CD14-positive monocyte (primary cell): ENCODE measurements at regions not wholly inside any gene's neighbourhood (a gene's known extent, or its start where the extent isn't known, plus 50 kb on each side); places are given as distances from the start of the nearest gene placed in this dataset.

Experiments used
- DNase-seq, 3 donors: peaks; one replicate each; pipeline ENCODE4 v3.0.0-alpha.2; 2011 to 2022
- H2AFZ ChIP-seq: 2 replicates; pipeline ENCODE4 v1.6.0; 2012; ENCODE audit warnings: mild to moderate bottlenecking, low read depth, low read length, inconsistent platforms; ENCODE audit not compliant: insufficient read depth, poor library complexity, severe bottlenecking
- H3K27ac ChIP-seq, 2 donors: 1 replicate in 1 of 2; 2 replicates in 1 of 2; pipeline ENCODE4 v1.5.1; 2012 to 2013; ENCODE audit warnings: low read length in 2 of 2, control low read depth in 1 of 2, inconsistent platforms in 1 of 2, low read depth in 1 of 2, mild to moderate bottlenecking in 1 of 2
- H3K27me3 ChIP-seq, 2 donors: one replicate each; pipeline versions ENCODE4 v1.6.0 to v1.6.1; 2011 to 2013; ENCODE audit warnings: low read length in 2 of 2; ENCODE audit not compliant: control insufficient read depth in 2 of 2, insufficient read depth in 2 of 2
- H3K36me3 ChIP-seq, 2 donors: replicated peaks in 1 of 2; 1 replicate in 1 of 2; 2 replicates in 1 of 2; pipeline versions ENCODE4 v1.5.1 to v1.6.1; 2012 to 2013; ENCODE audit warnings: low read length in 2 of 2, control low read depth in 1 of 2, inconsistent platforms in 1 of 2, mild to moderate bottlenecking in 1 of 2; ENCODE audit not compliant: insufficient read depth in 2 of 2, control insufficient read depth in 1 of 2
- H3K4me1 ChIP-seq, 2 donors: 1 replicate in 1 of 2; 2 replicates in 1 of 2; pipeline versions ENCODE4 v1.5.1 to v1.6.1; 2012 to 2013; ENCODE audit warnings: low read length in 2 of 2, control low read depth in 1 of 2, inconsistent platforms in 1 of 2, mild to moderate bottlenecking in 1 of 2, moderate library complexity in 1 of 2; ENCODE audit not compliant: insufficient read depth in 2 of 2, control insufficient read depth in 1 of 2
- H3K4me2 ChIP-seq: replicated peaks from 2 replicates; pipeline ENCODE3; 2012; ENCODE audit warnings: low read length, moderate library complexity, mild to moderate bottlenecking; ENCODE audit not compliant: poor library complexity, severe bottlenecking; ENCODE audit errors: extremely low read depth
- H3K4me3 ChIP-seq, 3 experiments: fragments of 200-600 bp in 1 of 3; sonication (generic) in 1 of 3; replicated peaks in 1 of 3; 1 replicate in 2 of 3; 2 replicates in 1 of 3; pipeline ENCODE4 v1.5.1; 2011 to 2013; ENCODE audit warnings: low read length in 3 of 3, mild to moderate bottlenecking in 3 of 3, control low read depth in 2 of 3, low read depth in 2 of 3, inconsistent platforms in 1 of 3, moderate library complexity in 1 of 3
- H3K79me2 ChIP-seq: 2 replicates; pipeline ENCODE4 v1.6.0; 2012; ENCODE audit warnings: mild to moderate bottlenecking, control low read depth, inconsistent platforms, low read length, moderate library complexity; ENCODE audit not compliant: insufficient read depth
- H3K9ac ChIP-seq: 2 replicates; pipeline ENCODE4 v1.6.0; 2017; ENCODE audit warnings: low read length, mild to moderate bottlenecking; ENCODE audit not compliant: insufficient read depth, poor library complexity, severe bottlenecking
- H3K9me3 ChIP-seq, 2 donors: replicated peaks in 1 of 2; 1 replicate in 1 of 2; 2 replicates in 1 of 2; pipeline versions ENCODE4 v1.5.1 to v1.6.1; 2012 to 2013; ENCODE audit warnings: low read length in 2 of 2, control low read depth in 1 of 2; ENCODE audit not compliant: control insufficient read depth in 1 of 2, insufficient read depth in 1 of 2
- H4K20me1 ChIP-seq: 2 replicates; pipeline ENCODE4 v1.6.0; 2012; ENCODE audit warnings: mild to moderate bottlenecking, low read length, control low read depth, moderate library complexity; ENCODE audit not compliant: insufficient read depth
- H3K27ac Mint-ChIP-seq, 7 donors: one replicate each; pipeline ENCODE4 v1.8.0; 2020; ENCODE audit warnings: mild to moderate bottlenecking in 7 of 7, mixed read lengths in 7 of 7, moderate library complexity in 6 of 7, inconsistent platforms in 2 of 7
- H3K27me3 Mint-ChIP-seq, 3 donors: one replicate each; pipeline ENCODE4 v1.8.0; 2021 to 2022; ENCODE audit warnings: low read depth in 3 of 3, mild to moderate bottlenecking in 3 of 3, mixed read lengths in 3 of 3, moderate library complexity in 3 of 3, inconsistent platforms in 1 of 3
- H3K36me3 Mint-ChIP-seq, 2 donors: one replicate each; pipeline ENCODE4 v1.8.0; 2020; ENCODE audit warnings: mixed read lengths in 2 of 2, inconsistent platforms in 1 of 2, mild to moderate bottlenecking in 1 of 2
- H3K4me1 Mint-ChIP-seq: one replicate; pipeline ENCODE4 v1.8.0; 2020; ENCODE audit warnings: mild to moderate bottlenecking, mixed read lengths
- H3K4me3 Mint-ChIP-seq, 2 donors: one replicate each; pipeline ENCODE4 v1.8.0; 2020; ENCODE audit warnings: mild to moderate bottlenecking in 2 of 2, mixed read lengths in 2 of 2, moderate library complexity in 1 of 2
- H3K9me3 Mint-ChIP-seq, 7 donors: one replicate each; pipeline ENCODE4 v1.8.0; 2020 to 2022; ENCODE audit warnings: mixed read lengths in 7 of 7, mild to moderate bottlenecking in 6 of 7, moderate library complexity in 6 of 7, inconsistent platforms in 2 of 7
- WGBS: methylation state at CpG from one replicate; pipeline ENCODE4 v1.1.5; 2013; ENCODE audit warnings: missing lambda C conversion rate; ENCODE audit not compliant: insufficient coverage; 5-methylcytosine and 5-hydroxymethylcytosine counted together
- intact Hi-C, 2 donors: fragments of 100-400 bp; cut with micrococcal nuclease; formaldehyde crosslinking; loops; one replicate each; pipeline versions ENCODE4 v1.15.0 to v1.15.1; 2023
- TF ChIP-seq, protein P1 (sequence below): fragments of 200-600 bp; IDR thresholded peaks from one replicate; pipeline ENCODE4 v1.8.0; 2022; ENCODE audit warnings: antibody characterized with exemption, mild to moderate bottlenecking

DNA sequence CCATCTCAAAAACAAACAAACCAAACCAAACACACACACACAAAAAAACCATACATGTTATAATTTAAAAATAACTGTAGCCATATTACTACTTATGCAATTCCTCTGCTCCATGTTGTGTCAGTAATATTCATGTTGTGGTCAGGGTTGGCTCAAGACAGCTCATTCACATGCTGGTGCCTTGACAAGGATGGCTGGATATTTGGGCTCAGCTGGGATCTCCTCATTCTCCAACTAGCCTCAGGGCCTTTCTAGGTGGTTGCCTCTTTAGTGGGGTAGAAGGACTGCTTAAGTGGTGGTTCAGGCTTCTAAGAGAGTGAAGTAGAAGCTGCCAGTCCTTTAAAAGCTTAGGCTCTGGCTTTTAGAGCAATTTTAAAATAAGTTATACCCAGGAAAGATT lies 189.3 kb downstream of the ADRA2A start:
- no peak overlapping the region for H3K27ac ChIP-seq
- H3K27me3 Mint-ChIP-seq = peaks cover 4 to 16% (median 6%) of the 10 kb centered on the region in 3 donors

DNA sequence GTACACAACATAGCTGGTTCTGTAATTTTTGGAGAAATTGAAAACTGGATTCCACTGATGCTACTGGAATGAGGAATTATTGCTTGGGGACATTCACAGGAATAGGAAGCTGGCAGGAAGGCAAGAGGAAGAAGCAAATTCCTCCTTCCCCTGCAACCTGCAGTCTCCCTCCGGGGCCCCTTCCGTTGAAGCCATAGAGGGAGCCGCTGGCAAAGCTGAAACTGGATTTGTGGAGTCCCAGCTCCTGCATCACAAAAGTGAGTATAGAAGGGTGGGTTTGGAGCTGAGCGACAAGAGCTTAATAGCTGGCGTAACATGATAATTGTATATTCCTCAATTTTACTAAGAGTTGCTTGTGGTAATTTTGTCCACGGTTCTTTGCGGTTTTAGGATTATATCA lies 190.8 kb downstream of the ADRA2A start:
- no peak overlapping the region for H3K27ac ChIP-seq
- peaks cover 0 to 1% (median 0%) of the 10 kb centered on the region in 7 donors for H3K9me3 Mint-ChIP-seq
- no peaks in the 10 kb centered on the region for H3K36me3 ChIP-seq
- H3K4me2 ChIP-seq = no peak overlapping the region
- no peaks in the 10 kb centered on the region for H4K20me1 ChIP-seq
- no peaks in the 10 kb centered on the region for H3K27me3 ChIP-seq
- no peaks in the 10 kb centered on the region for H3K4me1 Mint-ChIP-seq
- DNase-seq = no peak
- no peaks in the 10 kb centered on the region for H3K9me3 ChIP-seq
- no peaks in the 10 kb centered on the region for H3K36me3 Mint-ChIP-seq
- H3K27me3 Mint-ChIP-seq = peaks cover 4 to 19% (median 10%) of the 10 kb centered on the region in 3 donors
- no peak overlapping the region for H3K4me3 Mint-ChIP-seq
- intact Hi-C loops = no loop called here
- H3K27ac Mint-ChIP-seq = no peak overlapping the region
- TF ChIP-seq, protein P1, sequence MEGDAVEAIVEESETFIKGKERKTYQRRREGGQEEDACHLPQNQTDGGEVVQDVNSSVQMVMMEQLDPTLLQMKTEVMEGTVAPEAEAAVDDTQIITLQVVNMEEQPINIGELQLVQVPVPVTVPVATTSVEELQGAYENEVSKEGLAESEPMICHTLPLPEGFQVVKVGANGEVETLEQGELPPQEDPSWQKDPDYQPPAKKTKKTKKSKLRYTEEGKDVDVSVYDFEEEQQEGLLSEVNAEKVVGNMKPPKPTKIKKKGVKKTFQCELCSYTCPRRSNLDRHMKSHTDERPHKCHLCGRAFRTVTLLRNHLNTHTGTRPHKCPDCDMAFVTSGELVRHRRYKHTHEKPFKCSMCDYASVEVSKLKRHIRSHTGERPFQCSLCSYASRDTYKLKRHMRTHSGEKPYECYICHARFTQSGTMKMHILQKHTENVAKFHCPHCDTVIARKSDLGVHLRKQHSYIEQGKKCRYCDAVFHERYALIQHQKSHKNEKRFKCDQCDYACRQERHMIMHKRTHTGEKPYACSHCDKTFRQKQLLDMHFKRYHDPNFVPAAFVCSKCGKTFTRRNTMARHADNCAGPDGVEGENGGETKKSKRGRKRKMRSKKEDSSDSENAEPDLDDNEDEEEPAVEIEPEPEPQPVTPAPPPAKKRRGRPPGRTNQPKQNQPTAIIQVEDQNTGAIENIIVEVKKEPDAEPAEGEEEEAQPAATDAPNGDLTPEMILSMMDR = no peak
- H3K4me3 ChIP-seq = no peak overlapping the region
- H3K4me1 ChIP-seq = no peaks in the 10 kb centered on the region
- no peak overlapping the region for H2AFZ ChIP-seq
- no peak overlapping the region for H3K9ac ChIP-seq
- 0% methylated on average over 3 of the region's 7 CpGs for WGBS
- H3K79me2 ChIP-seq = no peaks in the 10 kb centered on the region

More for the DNA sequence above, 189.3 kb downstream of the ADRA2A start:
- no peak for DNase-seq
- no peaks in the 10 kb centered on the region for H3K79me2 ChIP-seq
- H4K20me1 ChIP-seq = no peaks in the 10 kb centered on the region
- Mint-ChIP-seq H3K27ac (no peak overlapping the region), H3K36me3 (no peaks in the 10 kb centered on the region), H3K4me1 (no peaks in the 10 kb centered on the region), H3K4me3 (no peak overlapping the region), H3K9me3 (peaks cover 0 to 1% (median 0%) of the 10 kb centered on the region in 7 donors)
- H3K27me3 ChIP-seq = no peaks in the 10 kb centered on the region
- H3K4me1 ChIP-seq = no peaks in the 10 kb centered on the region
- TF ChIP-seq, protein P1 = no peak
- no peak overlapping the region for H3K9ac ChIP-seq
- no peak overlapping the region for H2AFZ ChIP-seq
- H3K4me2 ChIP-seq = no peak overlapping the region
- no peaks in the 10 kb centered on the region for H3K9me3 ChIP-seq
- intact Hi-C loops = no loop called here
- H3K36me3 ChIP-seq = no peaks in the 10 kb centered on the region
- no peak overlapping the region for H3K4me3 ChIP-seq
